PFSK-1 (cell line): ENCODE measurements at regions not wholly inside any gene's neighbourhood (a gene's known extent, or its start where the extent isn't known, plus 50 kb on each side); places are given as distances from the start of the nearest gene placed in this dataset.

Experiments used
- REST ChIP-seq, 2 experiments: IDR thresholded peaks; 2 replicates each; pipeline versions ENCODE4 v1.6.1 to v1.8.0; 2011 to 2012; ENCODE audit warnings: low read depth in 2 of 2, low read length in 2 of 2, control low read depth in 1 of 2, inconsistent platforms in 1 of 2, mild to moderate bottlenecking in 1 of 2, moderate library complexity in 1 of 2; ENCODE audit not compliant: insufficient read depth in 1 of 2
- SIN3A ChIP-seq: IDR thresholded peaks from 2 replicates; pipeline ENCODE4 v1.6.1; 2012; ENCODE audit warnings: mild to moderate bottlenecking, low read length, moderate library complexity, borderline replicate concordance; ENCODE audit not compliant: insufficient read depth

GRCh38 chr1:147472489-147472888, 68.8 kb upstream of the BCL9 start:
- TF ChIP-seq REST (IDR thresholded peaks at IDR 0.05; ENCODE audit: insufficient read depth in 1 of 2, low read depth in 2 of 2, low read length in 2 of 2) (no peak), SIN3A (no peak)
